Naive thymus-derived CD8-positive, alpha-beta T cell (primary cell): ENCODE measurements at regions not wholly inside any gene's neighbourhood (a gene's known extent, or its start where the extent isn't known, plus 50 kb on each side); places are given as distances from the start of the nearest gene placed in this dataset.

Source experiments
- ATAC-seq, 2 donors: fragments of 150-1000 bp; cut with Tn5 transposase in 1 of 2; sonication (Bioruptor Pico), chemical (Tn5 transposase) in 1 of 2; 1 replicate in 1 of 2; 2 replicates in 1 of 2; pipeline ENCODE4 v1.10.0; 2021; ENCODE audit warnings: mild to moderate bottlenecking in 2 of 2, moderate library complexity in 2 of 2
- POLR2A ChIA-PET: fragments of 350-600 bp; sonication (Branson Sonifier 250); formaldehyde crosslinking; loops from one replicate; lab custom pipeline; 2021; ENCODE audit warnings: antibody characterized with exemption; lab: Charles Lee
- DNase-seq, 10 donors: peaks; one replicate each; pipeline versions ENCODE4 v3.0.0 to v3.0.0-alpha.2; 2020 to 2022
- H3K27ac Mint-ChIP-seq, 10 donors: one replicate each; pipeline ENCODE4 v1.8.0; 2020 to 2022; ENCODE audit warnings: mild to moderate bottlenecking in 10 of 10, mixed read lengths in 10 of 10, moderate library complexity in 4 of 10, inconsistent platforms in 1 of 10
- H3K27me3 Mint-ChIP-seq, 5 donors: one replicate each; pipeline ENCODE4 v1.8.0; 2021 to 2022; ENCODE audit warnings: mixed read lengths in 5 of 5
- H3K36me3 Mint-ChIP-seq, 3 donors: one replicate each; pipeline ENCODE4 v1.8.0; 2020 to 2022; ENCODE audit warnings: mixed read lengths in 3 of 3, mild to moderate bottlenecking in 2 of 3, inconsistent platforms in 1 of 3
- H3K4me1 Mint-ChIP-seq, 4 donors: one replicate each; pipeline ENCODE4 v1.8.0; 2021 to 2022; ENCODE audit warnings: mixed read lengths in 4 of 4
- H3K4me3 Mint-ChIP-seq, 10 donors: one replicate each; pipeline ENCODE4 v1.8.0; 2020 to 2022; ENCODE audit warnings: mild to moderate bottlenecking in 10 of 10, mixed read lengths in 10 of 10, moderate library complexity in 6 of 10, inconsistent platforms in 1 of 10
- H3K9me3 Mint-ChIP-seq, 9 donors: one replicate each; pipeline ENCODE4 v1.8.0; 2020 to 2022; ENCODE audit warnings: mixed read lengths in 9 of 9, mild to moderate bottlenecking in 3 of 9, inconsistent platforms in 1 of 9, moderate library complexity in 1 of 9

DNA sequence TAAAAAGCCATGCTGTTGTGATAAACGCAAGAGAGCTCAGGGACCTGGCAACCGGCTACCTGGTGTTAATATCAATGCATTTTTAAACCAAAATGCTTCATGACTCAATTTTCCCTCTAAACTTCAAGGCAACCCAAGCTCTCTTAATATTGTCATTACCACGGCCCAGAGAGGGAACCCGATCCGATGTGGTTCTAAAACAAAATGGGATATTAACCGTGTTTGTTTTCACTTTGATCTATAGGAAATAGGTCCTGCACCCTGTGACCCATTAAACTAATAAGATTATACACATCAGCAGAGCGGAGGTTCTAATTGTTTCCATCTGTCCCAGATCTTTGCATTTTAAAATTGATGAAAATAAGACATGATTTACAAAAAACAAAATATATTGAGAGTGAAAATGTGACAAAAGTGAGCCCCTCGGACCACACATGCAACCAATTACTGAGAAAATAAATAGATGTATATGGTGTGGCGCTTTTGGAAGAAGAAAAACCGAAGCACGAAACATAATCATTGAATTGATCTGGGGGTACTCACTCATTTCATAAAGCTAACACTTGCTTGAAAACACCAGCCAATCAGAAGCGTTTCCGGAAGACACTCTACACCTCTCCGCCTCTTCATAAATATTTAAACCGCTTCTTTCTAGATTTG lies 290.3 kb upstream of the NFE2L3 start:
- Mint-ChIP-seq H3K27ac (peak overlapping the region in 6 of 10 donors; percentile 4 to 86 (median 49)), H3K4me1 (peaks cover 2 to 14% (median 10%) of the 10 kb centered on the region in 4 donors), H3K36me3 (peaks cover 5 to 32% (median 6%) of the 10 kb centered on the region in 3 donors), H3K9me3 (peaks cover 0 to 46% (median 25%) of the 10 kb centered on the region in 9 donors), H3K4me3 (peak overlapping the region in 6 of 10 donors; percentile 9 to 79 (median 70)), H3K27me3 (peaks cover 25 to 71% (median 40%) of the 10 kb centered on the region in 5 donors)
- POLR2A ChIA-PET: interaction anchor here (1.3 kb wide), 1 partner anchor 1320 kb away, joined by 3 read pairs; no protein-coding TSS in a partner anchor
- DNase-seq (peak in 1 of 10 donors; percentile 34), ATAC-seq (peak in 1 of 2 donors; percentile 10)

DNA sequence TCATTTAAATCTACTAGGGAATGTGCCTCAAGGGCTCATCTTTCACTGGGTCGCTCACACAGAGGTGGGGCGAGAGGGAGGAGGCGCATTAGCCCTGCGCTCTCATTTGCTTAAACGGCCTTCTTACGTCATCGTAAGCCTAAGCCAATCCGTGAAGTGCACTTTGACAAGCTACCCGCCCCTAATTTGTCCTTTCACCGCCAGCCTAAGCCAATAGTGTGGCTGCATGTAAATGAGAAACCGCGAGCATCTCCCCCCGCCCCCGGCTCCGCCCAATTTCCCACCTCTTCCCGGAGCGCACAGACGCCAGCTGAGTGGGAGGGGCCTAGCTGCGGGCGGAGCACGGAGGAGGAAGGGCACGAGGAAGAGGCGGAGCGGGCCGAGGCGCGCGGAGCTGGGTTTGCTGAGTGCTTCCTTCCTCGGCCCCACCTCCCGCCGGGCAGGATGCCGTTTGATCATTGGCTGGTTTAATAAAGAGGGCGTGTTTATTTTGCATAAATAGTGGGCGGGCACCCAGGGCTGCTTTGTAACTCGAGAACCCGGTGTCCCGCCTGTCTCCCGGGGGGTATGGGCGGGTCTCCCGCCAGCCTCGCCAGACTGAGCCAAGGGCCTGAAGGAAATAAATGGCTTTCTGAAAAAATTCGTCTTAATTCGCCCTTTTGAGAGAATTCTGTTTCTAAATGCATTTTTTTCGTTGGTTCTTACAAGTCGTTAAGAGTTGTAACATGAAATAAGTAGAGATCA lies 289.6 kb upstream of the NFE2L3 start:
- peaks cover 25 to 75% (median 42%) of the 10 kb centered on the region in 5 donors for H3K27me3 Mint-ChIP-seq
- H3K4me3 Mint-ChIP-seq: peak overlapping the region in 9 of 10 donors; percentile 18 to 79 (median 30)
- peaks cover 0 to 46% (median 25%) of the 10 kb centered on the region in 9 donors for H3K9me3 Mint-ChIP-seq

DNA sequence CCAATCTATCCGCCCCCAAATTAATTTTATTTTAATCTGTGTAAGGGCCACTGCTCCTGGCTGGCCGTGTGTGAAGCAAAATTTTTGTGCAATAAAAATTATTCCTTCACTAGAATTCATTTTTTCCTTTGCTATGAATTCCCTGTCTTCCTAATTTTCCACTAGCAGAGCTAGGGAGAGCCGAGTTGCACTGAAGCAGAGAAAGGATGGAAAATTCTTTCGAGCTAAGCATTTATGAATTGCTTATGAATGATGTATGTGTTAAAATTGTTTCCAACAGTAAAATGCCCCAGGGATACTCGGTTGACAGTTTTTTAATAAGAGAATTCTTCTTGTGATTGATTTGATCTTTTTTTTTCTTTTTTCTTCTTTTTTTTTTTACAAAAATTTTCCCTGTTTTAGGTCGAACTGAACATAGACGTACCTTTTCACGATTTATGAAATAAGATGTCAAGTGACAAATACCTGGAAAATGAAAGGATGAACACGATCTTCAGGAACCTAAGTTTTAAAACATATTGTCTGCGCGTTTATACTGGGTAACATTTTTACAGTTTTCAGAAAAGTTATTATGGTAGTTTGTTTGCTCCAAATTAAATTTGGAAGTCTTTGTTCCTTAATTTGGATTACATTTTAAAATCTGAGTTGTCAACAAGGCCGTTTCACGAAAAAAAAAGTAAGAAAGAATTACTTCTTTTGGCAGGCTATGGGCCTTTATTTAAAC lies 288.8 kb upstream of the NFE2L3 start:
- no peak for DNase-seq
- Mint-ChIP-seq H3K27me3 (peaks cover 32 to 81% (median 48%) of the 10 kb centered on the region in 5 donors), H3K27ac (peak overlapping the region in 3 of 10 donors; percentile 55 to 86 (median 81)), H3K4me3 (peak overlapping the region in 6 of 10 donors; percentile 24 to 79 (median 62)), H3K9me3 (peaks cover 0 to 46% (median 25%) of the 10 kb centered on the region in 9 donors), H3K36me3 (peaks cover 5 to 32% (median 6%) of the 10 kb centered on the region in 3 donors), H3K4me1 (peaks cover 2 to 14% (median 10%) of the 10 kb centered on the region in 4 donors)
- no peak for ATAC-seq
- POLR2A ChIA-PET: interaction anchor here (0.7 to 1.3 kb wide), 2 partner anchors 9 to 1319 kb away, joined by 3 to 4 read pairs; no protein-coding TSS in a partner anchor

More for the DNA sequence above, 289.6 kb upstream of the NFE2L3 start:
- POLR2A ChIA-PET: interaction anchor here (0.7 to 1.3 kb wide), 2 partner anchors 8 to 1320 kb away, joined by 3 to 4 read pairs; no protein-coding TSS in a partner anchor
- ATAC-seq (peak; percentile 49 to 67), DNase-seq (peak in 7 of 10 donors; percentile 19 to 52 (median 34))
- H3K36me3 Mint-ChIP-seq: peaks cover 5 to 32% (median 6%) of the 10 kb centered on the region in 3 donors
- peaks cover 2 to 14% (median 10%) of the 10 kb centered on the region in 4 donors for H3K4me1 Mint-ChIP-seq
- peak overlapping the region in 7 of 10 donors; percentile 4 to 86 (median 55) for H3K27ac Mint-ChIP-seq

DNA sequence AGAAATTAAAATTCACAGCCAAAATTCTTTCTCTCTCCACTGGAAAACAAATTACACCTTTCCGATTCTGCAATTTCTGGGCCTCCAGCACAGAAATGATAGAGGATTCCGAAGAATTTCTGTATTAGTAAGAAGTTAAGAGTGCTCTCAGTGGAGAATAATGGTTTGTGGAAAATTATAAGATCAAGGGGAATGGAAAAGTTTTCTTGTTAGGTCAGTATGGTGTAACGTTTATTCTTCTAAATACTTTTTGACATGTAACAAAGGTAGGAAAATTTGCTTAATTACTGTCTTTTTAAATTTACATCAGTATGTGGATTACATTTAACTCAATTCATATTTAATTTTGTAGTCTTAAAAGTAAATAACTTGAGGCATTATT lies 288.3 kb upstream of the NFE2L3 start:
- Mint-ChIP-seq H3K27me3 (peaks cover 38 to 83% (median 53%) of the 10 kb centered on the region in 5 donors), H3K9me3 (peaks cover 0 to 46% (median 25%) of the 10 kb centered on the region in 9 donors), H3K4me3 (peak overlapping the region in 2 of 10 donors; percentile 16 to 79)

DNA sequence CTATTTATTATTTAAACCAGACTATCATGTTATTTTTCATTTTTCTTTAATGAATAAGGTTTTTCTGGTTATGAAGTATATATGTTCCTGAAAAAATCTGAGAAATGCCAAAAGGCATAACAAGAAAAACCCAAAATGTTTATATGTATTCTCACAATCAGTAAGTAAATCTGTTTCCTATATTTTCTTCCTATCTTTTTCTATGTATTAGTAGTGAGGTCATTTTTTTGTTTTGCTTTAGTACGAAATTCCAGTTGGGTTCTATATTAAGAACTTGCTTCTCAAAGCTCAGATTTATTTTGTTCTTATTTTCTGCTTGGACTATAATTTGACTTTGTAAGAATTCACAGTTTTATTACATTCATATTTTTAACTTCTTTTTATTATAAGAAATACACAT lies 287.5 kb upstream of the NFE2L3 start:
- POLR2A ChIA-PET: no interaction called here
- H3K4me1 Mint-ChIP-seq: peaks cover 2 to 14% (median 9%) of the 10 kb centered on the region in 4 donors
- DNase-seq: no peak
- peaks cover 3 to 29% (median 5%) of the 10 kb centered on the region in 3 donors for H3K36me3 Mint-ChIP-seq
- no peak overlapping the region for H3K27ac Mint-ChIP-seq
- H3K9me3 Mint-ChIP-seq: peaks cover 0 to 39% (median 22%) of the 10 kb centered on the region in 9 donors
- ATAC-seq: no peak
- peaks cover 38 to 82% (median 58%) of the 10 kb centered on the region in 5 donors for H3K27me3 Mint-ChIP-seq
- no peak overlapping the region for H3K4me3 Mint-ChIP-seq

More for the DNA sequence above, 288.3 kb upstream of the NFE2L3 start:
- peaks cover 5 to 32% (median 5%) of the 10 kb centered on the region in 3 donors for H3K36me3 Mint-ChIP-seq
- ATAC-seq: no peak
- H3K27ac Mint-ChIP-seq: peak overlapping the region in 3 of 10 donors; percentile 55 to 59 (median 57)
- no peak for DNase-seq
- POLR2A ChIA-PET: no interaction called here
- H3K4me1 Mint-ChIP-seq: peaks cover 2 to 14% (median 9%) of the 10 kb centered on the region in 4 donors

DNA sequence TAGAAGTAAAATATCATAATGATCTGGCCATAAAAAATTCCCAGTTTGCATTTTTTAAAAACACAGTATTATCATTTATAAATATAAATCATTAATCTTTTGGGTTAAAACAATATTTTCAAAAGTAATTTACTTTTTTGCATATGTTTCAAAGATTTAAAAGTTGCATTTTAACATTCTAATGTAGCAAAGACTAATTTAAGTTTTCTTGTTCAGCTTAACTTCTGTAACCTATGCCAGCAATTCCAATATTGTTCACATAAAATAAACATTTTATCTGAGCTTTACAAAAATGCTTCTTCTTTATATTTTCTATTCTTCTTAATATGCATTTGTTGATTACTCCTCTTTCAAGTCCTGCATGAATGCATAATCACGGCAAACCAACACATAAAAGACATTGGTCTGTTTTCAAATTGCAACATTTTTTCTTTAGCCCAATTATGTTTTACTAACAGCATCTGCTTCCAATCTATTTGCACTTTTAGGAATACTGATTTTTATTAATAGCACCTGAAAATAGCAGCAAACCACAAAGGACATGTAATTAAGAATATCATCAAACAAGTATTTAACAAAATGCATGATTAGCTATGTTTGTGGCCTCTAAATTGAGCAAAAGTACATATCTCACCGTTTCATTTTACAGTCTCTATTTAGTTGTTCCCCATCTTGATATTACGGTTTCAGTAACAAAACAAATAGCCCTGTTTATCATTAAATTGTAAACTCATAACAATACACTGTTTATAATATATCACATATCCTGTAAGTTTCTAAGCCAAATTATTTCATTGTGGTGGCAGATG lies 286.9 kb upstream of the NFE2L3 start:
- no peak for DNase-seq
- Mint-ChIP-seq H3K27ac (no peak overlapping the region), H3K4me3 (no peak overlapping the region), H3K4me1 (peaks cover 0 to 14% (median 9%) of the 10 kb centered on the region in 4 donors), H3K36me3 (peaks cover 3 to 24% (median 4%) of the 10 kb centered on the region in 3 donors), H3K27me3 (peaks cover 36 to 82% (median 56%) of the 10 kb centered on the region in 5 donors), H3K9me3 (peaks cover 0 to 32% (median 16%) of the 10 kb centered on the region in 9 donors)
- ATAC-seq: no peak
- POLR2A ChIA-PET: no interaction called here

DNA sequence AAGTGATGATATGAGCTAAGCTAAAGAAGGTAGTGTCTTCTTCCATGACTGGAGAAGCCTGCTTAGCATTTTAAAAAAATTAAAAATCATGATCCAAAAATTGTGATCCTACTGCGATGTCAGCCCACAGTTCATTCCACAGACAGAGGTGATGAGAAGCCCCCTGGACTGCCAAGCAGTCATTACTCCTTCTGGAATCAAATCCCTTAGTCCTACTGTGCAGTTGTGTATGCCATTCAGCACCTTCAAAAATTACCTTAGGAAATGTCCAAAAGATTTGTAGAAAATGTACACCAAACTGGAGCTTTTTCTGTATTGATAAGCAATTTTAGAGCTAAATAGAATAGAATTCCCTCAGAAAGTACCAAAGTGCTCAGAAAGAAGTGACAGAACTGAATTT lies 283.5 kb upstream of the NFE2L3 start:
- peaks cover 0 to 3% (median 0%) of the 10 kb centered on the region in 9 donors for H3K9me3 Mint-ChIP-seq
- peaks cover 39 to 77% (median 52%) of the 10 kb centered on the region in 5 donors for H3K27me3 Mint-ChIP-seq
- no peaks in the 10 kb centered on the region for H3K4me1 Mint-ChIP-seq
- no peaks in the 10 kb centered on the region for H3K36me3 Mint-ChIP-seq
- no peak overlapping the region for H3K27ac Mint-ChIP-seq
- no peak for DNase-seq
- POLR2A ChIA-PET: no interaction called here
- H3K4me3 Mint-ChIP-seq: no peak overlapping the region
- ATAC-seq: no peak

DNA sequence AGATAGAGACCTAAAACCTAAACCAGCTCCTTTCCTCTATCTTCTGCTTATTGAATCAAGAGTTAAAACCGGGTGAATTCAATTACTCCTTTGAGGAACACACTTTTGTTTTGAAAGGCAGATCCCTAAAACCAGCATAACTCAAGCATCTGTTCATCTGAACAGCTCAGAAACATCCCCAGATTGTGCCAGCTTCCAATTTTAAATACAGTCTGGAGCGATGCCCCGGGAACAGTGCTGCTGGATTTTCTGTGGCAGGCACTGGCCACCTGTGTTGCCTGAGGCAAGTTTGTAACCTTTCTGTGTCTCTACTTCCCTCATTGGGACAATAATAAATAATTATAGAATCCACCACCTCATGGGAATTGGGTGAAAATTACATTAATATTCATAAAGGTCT lies 281.4 kb upstream of the NFE2L3 start:
- Mint-ChIP-seq H3K9me3 (no peaks in the 10 kb centered on the region), H3K36me3 (no peaks in the 10 kb centered on the region), H3K4me3 (no peak overlapping the region), H3K27ac (no peak overlapping the region), H3K4me1 (no peaks in the 10 kb centered on the region), H3K27me3 (peaks cover 36 to 82% (median 54%) of the 10 kb centered on the region in 5 donors)
- DNase-seq: no peak
- ATAC-seq: no peak
- POLR2A ChIA-PET: no interaction called here

DNA sequence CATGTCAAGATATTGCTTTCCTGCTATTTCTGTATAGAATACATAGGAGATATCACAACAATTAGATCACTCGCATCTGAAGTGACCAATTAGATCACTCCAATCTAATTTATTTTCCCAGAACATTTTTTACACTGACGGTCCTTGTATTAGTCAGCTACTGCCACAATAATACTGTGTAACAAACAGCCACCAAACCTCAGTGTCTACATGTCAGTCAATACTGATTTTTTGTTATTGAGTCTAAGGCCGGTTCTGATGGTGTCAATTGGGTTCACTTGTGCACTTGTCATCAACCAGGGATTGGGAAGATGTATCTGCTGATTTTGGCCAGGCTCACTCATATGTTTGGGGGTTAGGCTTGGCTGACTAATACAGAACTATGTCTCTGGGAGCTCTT lies 275.9 kb upstream of the NFE2L3 start:
- DNase-seq (no peak), ATAC-seq (no peak)
- Mint-ChIP-seq H3K9me3 (no peaks in the 10 kb centered on the region), H3K4me1 (no peaks in the 10 kb centered on the region), H3K27ac (no peak overlapping the region), H3K27me3 (peaks cover 22 to 83% (median 53%) of the 10 kb centered on the region in 5 donors), H3K4me3 (no peak overlapping the region), H3K36me3 (no peaks in the 10 kb centered on the region)
- POLR2A ChIA-PET: no interaction called here

DNA sequence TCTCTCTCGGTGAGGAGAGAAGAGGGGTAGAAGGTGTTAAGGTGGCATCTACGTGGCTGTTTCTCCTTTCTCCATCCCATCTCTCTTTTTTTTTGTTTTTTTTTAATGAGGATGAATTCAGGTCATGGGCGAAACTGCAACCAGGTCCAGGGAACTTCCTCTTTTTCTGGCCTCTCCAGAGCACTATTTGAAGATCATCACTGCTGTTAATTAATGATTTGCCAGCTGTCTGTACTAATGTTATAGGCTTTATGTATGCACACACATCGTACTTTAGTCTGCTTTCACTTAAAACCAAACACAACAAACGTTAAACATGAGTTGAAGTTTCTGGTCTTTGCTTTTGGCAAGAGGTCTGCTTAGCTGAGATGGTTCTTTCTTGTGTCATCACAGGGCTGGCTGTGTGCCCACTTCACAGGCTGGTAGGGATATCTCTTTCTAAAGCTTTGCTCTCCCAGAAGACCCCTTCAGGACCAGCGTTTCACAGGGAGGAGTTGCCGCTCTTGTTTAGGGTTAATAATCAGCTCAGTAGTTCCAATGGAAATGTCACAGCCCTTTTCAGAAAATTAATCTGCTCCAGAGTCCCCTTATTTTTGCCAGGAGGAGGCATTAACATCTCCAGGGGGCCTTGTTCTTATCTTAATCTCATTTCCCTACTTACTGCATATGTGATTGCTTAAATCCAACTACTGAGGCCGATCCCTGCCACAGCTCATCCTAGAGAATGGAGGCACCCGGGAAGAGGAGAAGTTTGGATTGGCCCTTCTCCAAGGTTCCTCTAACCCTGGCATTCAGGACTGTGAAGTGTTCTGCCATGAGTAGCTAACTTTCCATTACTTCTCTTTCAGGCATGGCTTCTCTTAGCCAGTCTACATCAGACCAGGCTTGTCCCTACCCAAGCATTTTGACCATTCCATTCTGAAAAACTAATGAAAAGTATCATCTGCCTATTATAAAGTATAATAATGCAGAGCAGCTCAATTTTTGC lies 273.9 kb upstream of the NFE2L3 start:
- Mint-ChIP-seq H3K9me3 (no peaks in the 10 kb centered on the region), H3K27me3 (peaks cover 23 to 90% (median 51%) of the 10 kb centered on the region in 5 donors), H3K4me1 (no peaks in the 10 kb centered on the region), H3K4me3 (no peak overlapping the region), H3K36me3 (no peaks in the 10 kb centered on the region), H3K27ac (peak overlapping the region in 1 of 10 donors; percentile 30)
- ATAC-seq (no peak), DNase-seq (no peak)
- POLR2A ChIA-PET: no interaction called here
